Right lobe of liver (tissue), 6 donors: ENCODE measurements at regions not wholly inside any gene's neighbourhood (a gene's known extent, or its start where the extent isn't known, plus 50 kb on each side); places are given as distances from the start of the nearest gene placed in this dataset.

ENCODE experiments used
- ATAC-seq, 4 donors: fragments of 200-7000 bp; cut with Tn5 transposase; one replicate each; pipeline ENCODE4 v1.9.1; 2020; ENCODE audit warnings: mild to moderate bottlenecking in 4 of 4, moderate library complexity in 4 of 4
- DNase-seq, 3 donors: peaks; one replicate each; pipeline ENCODE4 v3.0.0-alpha.2; 2020
- H3K27ac ChIP-seq, 3 donors: fragments of 200-600 bp; one replicate each; pipeline ENCODE4 v1.8.0; 2022
- H3K27me3 ChIP-seq, 2 donors: fragments of 200-600 bp; one replicate each; pipeline ENCODE4 v1.8.0; 2022
- H3K36me3 ChIP-seq, 4 donors: fragments of 200-600 bp; sonication (generic) in 1 of 4; one replicate each; pipeline versions ENCODE4 v1.5.1 to v1.8.0; 2017 to 2022; ENCODE audit warnings: control low read depth in 1 of 4
- H3K4me1 ChIP-seq, 4 donors: fragments of 200-600 bp; sonication (generic) in 1 of 4; one replicate each; pipeline versions ENCODE4 v1.5.1 to v1.8.0; 2017 to 2022; ENCODE audit warnings: control low read depth in 1 of 4
- H3K4me3 ChIP-seq, 3 donors: fragments of 200-600 bp; one replicate each; pipeline ENCODE4 v1.8.0; 2022
- H3K9me3 ChIP-seq, 4 donors: fragments of 200-600 bp; sonication (generic) in 1 of 4; one replicate each; pipeline versions ENCODE4 v1.5.1 to v1.8.0; 2017 to 2022; ENCODE audit warnings: control low read depth in 1 of 4
- POLR2A ChIP-seq: fragments of 450-650 bp; IDR thresholded peaks from one replicate; pipeline ENCODE4 v1.6.1; 2017; ENCODE audit warnings: antibody characterized with exemption, mild to moderate bottlenecking
- WGBS: methylation state at CpG from one replicate; pipeline ENCODE4 v1.1.6; 2018; ENCODE audit warnings: low coverage, low lambda C conversion rate; ENCODE audit not compliant: insufficient coverage; ENCODE audit errors: missing lambda C conversion rate; 5-methylcytosine and 5-hydroxymethylcytosine counted together
- intact Hi-C, 2 donors: fragments of 100-400 bp; cut with DNase I; formaldehyde crosslinking; loops; one replicate each; pipeline versions ENCODE4 v1.11.2 to v1.14.1; 2022
- TF ChIP-seq, protein P1 (sequence below), 4 donors: fragments of 200-600 bp in 3 of 4; fragments of 450-650 bp in 1 of 4; IDR thresholded peaks; one replicate each; pipeline versions ENCODE4 v1.5.1 to v1.8.0; 2016 to 2022; ENCODE audit warnings: antibody characterized with exemption in 4 of 4, mild to moderate bottlenecking in 2 of 4
- donor health status: DM: no; HTN: yes; CAD: no.
- donor health status: DM: no; HTN: no; CAD: no.
- donor health status: DM: no; HTN: no; CAD: no.
- donor health status: DM: no; HTN: yes; CAD: no.
- donor health status: DM: no; HTN: yes; CAD: no.

DNA sequence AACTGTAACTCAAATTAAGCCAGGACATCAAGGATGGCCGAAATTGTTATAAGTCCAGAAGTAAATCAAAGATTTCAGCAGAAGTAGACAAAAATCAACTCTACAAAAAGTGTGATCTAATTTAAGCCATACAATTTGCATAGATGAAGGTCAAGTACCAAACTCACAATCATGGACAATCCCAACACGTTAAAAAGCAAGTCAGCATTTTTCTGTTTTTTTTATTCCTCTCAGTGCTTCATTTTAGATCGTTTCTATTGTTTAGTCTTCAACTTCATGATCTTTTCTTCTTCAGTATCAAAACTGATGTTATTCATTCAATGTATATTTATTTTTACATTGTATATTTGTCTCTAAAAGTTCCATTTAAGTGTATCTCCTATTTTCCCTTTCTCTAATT is 674.3 kb upstream of the PHF14 start:
- TF ChIP-seq, protein P1, sequence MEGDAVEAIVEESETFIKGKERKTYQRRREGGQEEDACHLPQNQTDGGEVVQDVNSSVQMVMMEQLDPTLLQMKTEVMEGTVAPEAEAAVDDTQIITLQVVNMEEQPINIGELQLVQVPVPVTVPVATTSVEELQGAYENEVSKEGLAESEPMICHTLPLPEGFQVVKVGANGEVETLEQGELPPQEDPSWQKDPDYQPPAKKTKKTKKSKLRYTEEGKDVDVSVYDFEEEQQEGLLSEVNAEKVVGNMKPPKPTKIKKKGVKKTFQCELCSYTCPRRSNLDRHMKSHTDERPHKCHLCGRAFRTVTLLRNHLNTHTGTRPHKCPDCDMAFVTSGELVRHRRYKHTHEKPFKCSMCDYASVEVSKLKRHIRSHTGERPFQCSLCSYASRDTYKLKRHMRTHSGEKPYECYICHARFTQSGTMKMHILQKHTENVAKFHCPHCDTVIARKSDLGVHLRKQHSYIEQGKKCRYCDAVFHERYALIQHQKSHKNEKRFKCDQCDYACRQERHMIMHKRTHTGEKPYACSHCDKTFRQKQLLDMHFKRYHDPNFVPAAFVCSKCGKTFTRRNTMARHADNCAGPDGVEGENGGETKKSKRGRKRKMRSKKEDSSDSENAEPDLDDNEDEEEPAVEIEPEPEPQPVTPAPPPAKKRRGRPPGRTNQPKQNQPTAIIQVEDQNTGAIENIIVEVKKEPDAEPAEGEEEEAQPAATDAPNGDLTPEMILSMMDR (IDR thresholded peaks at IDR 0.05), result no peak
- TF ChIP-seq POLR2A, result no peak
- intact Hi-C loops, result no loop called here
- Histone ChIP-seq H3K27ac (no peak overlapping the region), H3K4me1 (no peaks in the 10 kb centered on the region), H3K27me3 (no peaks in the 10 kb centered on the region), H3K36me3 (no peaks in the 10 kb centered on the region), H3K4me3 (no peak overlapping the region), H3K9me3 (no peaks in the 10 kb centered on the region)
- 23% methylated on average over 3 of the region's 3 CpGs for WGBS
- DNase-seq, result no peak
- ATAC-seq, result no peak

DNA sequence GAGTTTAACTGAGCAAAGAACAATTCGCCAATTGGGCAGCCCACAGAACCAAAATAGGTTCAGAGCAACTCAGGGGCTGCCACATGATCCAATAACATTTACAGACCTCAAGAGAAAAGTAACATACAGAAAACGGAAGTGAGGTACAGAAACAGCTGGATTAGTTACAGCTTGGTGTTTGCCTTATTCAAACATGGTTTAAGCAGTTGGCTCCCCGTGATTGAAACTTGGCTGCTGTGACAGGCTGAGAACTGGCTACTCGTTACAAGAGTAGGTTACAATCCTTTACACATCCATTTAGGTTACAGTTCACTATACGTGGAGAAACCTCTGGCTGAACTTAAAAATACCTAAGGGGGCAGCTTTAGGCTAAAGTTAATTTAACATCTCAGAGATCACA is 673.1 kb upstream of the PHF14 start:
- H3K4me3 ChIP-seq, result no peak overlapping the region
- H3K9me3 ChIP-seq, result no peaks in the 10 kb centered on the region
- intact Hi-C loops, result no loop called here
- H3K27me3 ChIP-seq, result no peaks in the 10 kb centered on the region
- no peaks in the 10 kb centered on the region for H3K36me3 ChIP-seq
- no peak for TF ChIP-seq POLR2A
- TF ChIP-seq, protein P1 (IDR thresholded peaks at IDR 0.05), result no peak
- no peaks in the 10 kb centered on the region for H3K4me1 ChIP-seq
- no peak overlapping the region for H3K27ac ChIP-seq
- ATAC-seq (no peak), DNase-seq (no peak)
- WGBS, result 21% methylated on average over 5 of the region's 5 CpGs

DNA sequence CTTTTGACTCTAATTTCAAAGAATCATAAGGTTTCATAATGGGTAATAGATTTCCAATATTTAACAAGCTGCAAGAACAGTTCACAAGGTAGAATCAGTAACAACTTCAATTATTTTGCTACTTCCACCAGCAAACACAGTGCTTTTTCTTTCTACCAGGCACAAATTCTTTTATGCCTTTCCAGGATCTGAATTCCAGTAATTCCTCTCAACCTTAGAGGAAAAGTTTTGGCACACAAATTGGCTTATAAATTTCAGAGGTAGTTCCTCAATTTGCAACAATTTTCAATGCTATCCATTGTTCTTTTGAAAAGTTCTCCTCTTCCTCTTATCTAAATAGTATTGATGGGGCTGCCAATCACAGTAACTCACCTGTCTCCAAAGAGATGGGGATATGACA is 665.4 kb upstream of the PHF14 start:
- H3K27me3 ChIP-seq, result no peaks in the 10 kb centered on the region
- intact Hi-C loops, result no loop called here
- TF ChIP-seq, protein P1 (IDR thresholded peaks at IDR 0.05), result no peak
- TF ChIP-seq POLR2A, result no peak

DNA sequence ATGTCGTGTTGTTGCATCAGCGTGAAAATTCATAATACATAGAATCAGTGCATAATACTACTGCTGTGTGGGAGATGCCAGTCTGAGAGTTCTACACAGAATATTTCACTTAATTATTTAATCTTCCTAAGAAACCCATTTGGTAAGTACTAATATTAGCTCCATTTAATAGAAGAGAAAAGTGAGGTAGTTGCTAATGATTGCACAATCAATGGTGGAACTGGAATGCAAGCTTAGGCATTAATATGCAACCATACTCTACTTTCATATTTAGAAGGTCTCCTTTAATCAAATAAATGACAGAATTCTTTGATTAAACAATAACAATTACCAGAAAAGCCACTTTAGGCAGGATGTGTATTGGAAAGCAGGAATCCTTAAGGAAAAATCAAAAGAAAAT is 660.7 kb upstream of the PHF14 start:
- TF ChIP-seq, protein P1 (IDR thresholded peaks at IDR 0.05), result no peak
- no peak overlapping the region for H3K4me3 ChIP-seq
- no peaks in the 10 kb centered on the region for H3K36me3 ChIP-seq
- no peaks in the 10 kb centered on the region for H3K9me3 ChIP-seq
- DNase-seq (no peak), ATAC-seq (no peak)
- no peaks in the 10 kb centered on the region for H3K4me1 ChIP-seq
- H3K27me3 ChIP-seq, result no peaks in the 10 kb centered on the region
- WGBS, result 89% methylated on average over 2 of the region's 2 CpGs
- intact Hi-C loops, result no loop called here
- no peak overlapping the region for H3K27ac ChIP-seq

More for the DNA sequence above, 665.4 kb upstream of the PHF14 start:
- Histone ChIP-seq H3K4me1 (no peaks in the 10 kb centered on the region), H3K27ac (no peak overlapping the region), H3K9me3 (no peaks in the 10 kb centered on the region), H3K4me3 (no peak overlapping the region), H3K36me3 (no peaks in the 10 kb centered on the region)
- DNase-seq, result no peak
- no peak for ATAC-seq

DNA sequence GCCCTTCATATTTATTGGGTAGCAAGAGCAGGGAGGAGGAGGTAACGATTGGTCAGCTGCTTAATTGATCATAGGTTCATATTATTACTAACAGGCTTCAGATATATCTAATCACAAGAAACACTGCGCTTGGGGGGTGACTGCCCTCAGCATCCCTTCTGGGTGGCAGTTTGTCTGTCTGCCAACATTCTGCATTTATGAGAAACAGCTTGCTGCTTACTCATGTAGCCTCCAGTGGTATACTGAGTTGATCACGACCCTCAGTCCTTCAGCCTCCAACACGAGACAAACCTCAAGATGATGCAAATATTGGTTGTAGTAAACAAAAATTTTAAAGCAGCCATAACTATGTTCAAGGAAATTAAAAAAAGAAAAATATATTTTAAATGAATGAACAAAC is 657.8 kb upstream of the PHF14 start:
- no peak for DNase-seq
- 30% methylated on average over 4 of the region's 4 CpGs for WGBS

More for the DNA sequence above, 657.8 kb upstream of the PHF14 start:
- intact Hi-C loops, result no loop called here
- no peak overlapping the region for H3K4me3 ChIP-seq
- TF ChIP-seq, protein P1 (IDR thresholded peaks at IDR 0.05), result no peak
- no peak for TF ChIP-seq POLR2A
- no peaks in the 10 kb centered on the region for H3K27me3 ChIP-seq
- no peak overlapping the region for H3K27ac ChIP-seq
- no peaks in the 10 kb centered on the region for H3K36me3 ChIP-seq
- no peaks in the 10 kb centered on the region for H3K9me3 ChIP-seq
- ATAC-seq, result no peak
- no peaks in the 10 kb centered on the region for H3K4me1 ChIP-seq
